Omental fat pad (tissue), 3 donors: ENCODE measurements at regions not wholly inside any gene's neighbourhood (a gene's known extent, or its start where the extent isn't known, plus 50 kb on each side); places are given as distances from the start of the nearest gene placed in this dataset.

Experiments
- ATAC-seq: fragments of 150-250 bp; one replicate; pipeline ENCODE4 v1.9.1; 2016; ENCODE audit warnings: mild to moderate bottlenecking, moderate library complexity; ENCODE audit not compliant: low FRiP score
- DNase-seq: peaks from one replicate; pipeline ENCODE4 v3.0.0-alpha.2; 2019; ENCODE audit warnings: low spot score
- TF ChIP-seq, protein P1 (sequence below), 3 donors: fragments of 450-650 bp; IDR thresholded peaks; one replicate each; pipeline ENCODE4 v1.5.1; 2016 to 2017; ENCODE audit warnings: antibody characterized with exemption in 3 of 3, mild to moderate bottlenecking in 3 of 3, moderate library complexity in 2 of 3

- DNase-seq (no peak), ATAC-seq (no peak)
- TF ChIP-seq, protein P1, sequence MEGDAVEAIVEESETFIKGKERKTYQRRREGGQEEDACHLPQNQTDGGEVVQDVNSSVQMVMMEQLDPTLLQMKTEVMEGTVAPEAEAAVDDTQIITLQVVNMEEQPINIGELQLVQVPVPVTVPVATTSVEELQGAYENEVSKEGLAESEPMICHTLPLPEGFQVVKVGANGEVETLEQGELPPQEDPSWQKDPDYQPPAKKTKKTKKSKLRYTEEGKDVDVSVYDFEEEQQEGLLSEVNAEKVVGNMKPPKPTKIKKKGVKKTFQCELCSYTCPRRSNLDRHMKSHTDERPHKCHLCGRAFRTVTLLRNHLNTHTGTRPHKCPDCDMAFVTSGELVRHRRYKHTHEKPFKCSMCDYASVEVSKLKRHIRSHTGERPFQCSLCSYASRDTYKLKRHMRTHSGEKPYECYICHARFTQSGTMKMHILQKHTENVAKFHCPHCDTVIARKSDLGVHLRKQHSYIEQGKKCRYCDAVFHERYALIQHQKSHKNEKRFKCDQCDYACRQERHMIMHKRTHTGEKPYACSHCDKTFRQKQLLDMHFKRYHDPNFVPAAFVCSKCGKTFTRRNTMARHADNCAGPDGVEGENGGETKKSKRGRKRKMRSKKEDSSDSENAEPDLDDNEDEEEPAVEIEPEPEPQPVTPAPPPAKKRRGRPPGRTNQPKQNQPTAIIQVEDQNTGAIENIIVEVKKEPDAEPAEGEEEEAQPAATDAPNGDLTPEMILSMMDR (IDR thresholded peaks at IDR 0.05) = no peak
Measured at GRCh38 chr10:88129013-88129412, 265.6 kb downstream of the PTEN start.

- DNase-seq = no peak
- TF ChIP-seq, protein P1 (IDR thresholded peaks at IDR 0.05) = no peak
- ATAC-seq = no peak
Measured at GRCh38 chr10:88130912-88131311, 267.5 kb downstream of the PTEN start.

DNA sequence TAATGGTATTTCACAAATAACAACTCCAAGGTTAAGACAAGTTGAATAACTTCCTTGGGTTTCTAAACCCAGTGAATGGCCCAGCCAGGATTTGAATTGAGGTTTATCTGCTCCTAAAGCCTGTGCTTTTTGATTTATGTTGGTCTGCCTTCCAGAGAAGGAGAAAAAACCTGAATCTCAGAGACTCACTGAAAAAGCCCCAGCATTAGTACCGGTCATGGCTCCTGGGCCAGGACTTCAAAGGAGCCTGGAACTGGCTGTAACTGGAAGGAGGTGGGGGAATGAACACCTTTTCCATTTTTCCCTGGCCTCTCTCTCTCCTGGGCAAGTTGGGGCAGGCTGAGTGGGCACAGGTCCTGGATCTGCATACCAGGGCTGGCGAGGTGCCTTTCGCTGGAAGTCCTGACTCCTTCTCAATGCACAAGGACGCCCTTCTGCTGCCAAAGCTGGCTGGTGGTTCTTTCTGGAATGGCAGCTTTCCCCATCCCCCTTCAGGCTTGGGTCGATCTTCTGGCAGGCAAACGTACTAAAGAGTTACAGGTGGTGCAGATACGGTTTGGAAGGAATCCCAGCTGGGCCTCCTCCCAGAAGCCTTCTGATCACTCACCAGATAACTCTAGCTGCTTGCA is 268.2 kb downstream of the PTEN start:
- DNase-seq (no peak), ATAC-seq (peak; percentile 76)
- TF ChIP-seq, protein P1 (IDR thresholded peaks at IDR 0.05) = peak in 1 of 3 donors; percentile 9

DNA sequence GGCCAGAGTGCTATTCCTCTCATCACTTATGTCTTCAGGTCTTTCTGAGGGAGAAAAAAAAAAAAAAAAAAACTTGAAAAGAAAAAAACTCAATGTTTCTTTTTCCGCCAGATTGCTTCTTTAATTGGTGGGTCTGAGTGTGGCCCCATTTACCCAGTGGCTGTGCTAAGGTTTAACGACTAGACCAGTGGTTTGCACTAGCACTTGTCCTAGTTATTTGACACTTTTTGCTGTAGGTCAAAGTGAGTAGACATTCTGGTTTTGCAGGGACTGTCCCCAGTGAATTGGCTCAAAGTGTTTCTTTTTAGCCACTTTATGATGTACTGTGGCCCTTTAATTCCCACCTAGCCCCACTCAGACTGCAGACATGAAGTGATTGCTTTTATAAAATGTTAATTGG is 273.3 kb downstream of the PTEN start:
- DNase-seq (no peak), ATAC-seq (no peak)
- TF ChIP-seq, protein P1 (IDR thresholded peaks at IDR 0.05) = no peak

- TF ChIP-seq, protein P1 (IDR thresholded peaks at IDR 0.05) = no peak
- ATAC-seq (no peak), DNase-seq (no peak)
Measured at GRCh38 chr10:88138319-88138848, 275.0 kb downstream of the PTEN start.

- ATAC-seq (no peak), DNase-seq (no peak)
- TF ChIP-seq, protein P1 (IDR thresholded peaks at IDR 0.05) = no peak
Measured at GRCh38 chr10:88147000-88147798, 283.8 kb downstream of the PTEN start.
